HG02840 (cell line): ENCODE measurements at regions not wholly inside any gene's neighbourhood (a gene's known extent, or its start where the extent isn't known, plus 50 kb on each side); places are given as distances from the start of the nearest gene placed in this dataset.

Experiments used
- ATAC-seq: cut with Tn5 transposase; IDR thresholded peaks from one replicate; pipeline ENCODE4 v1.9.1; 2021; ENCODE audit warnings: mild to moderate bottlenecking, moderate library complexity, moderate number of reproducible peaks; ENCODE audit not compliant: unreplicated experiment, low FRiP score

DNA sequence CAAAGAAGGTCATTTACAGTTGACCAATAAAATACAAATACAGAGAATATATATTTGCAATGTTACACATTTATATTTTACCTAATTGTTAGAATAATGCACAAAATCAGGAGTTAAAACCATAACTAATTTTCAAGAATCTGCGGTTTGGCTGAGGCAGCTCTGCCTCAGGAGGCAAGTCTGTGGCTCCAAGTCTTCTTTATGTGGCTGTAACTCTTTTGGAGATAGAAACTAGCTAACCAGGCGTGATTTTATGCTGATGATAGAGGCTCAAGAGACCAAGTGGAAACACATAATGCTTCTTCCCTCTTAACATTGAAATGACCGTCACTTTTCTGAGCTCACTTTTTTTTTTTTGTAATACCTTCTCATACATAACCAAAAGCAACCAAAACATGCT lies 744.7 kb upstream of the CXADR start:
- ATAC-seq: no peak

DNA sequence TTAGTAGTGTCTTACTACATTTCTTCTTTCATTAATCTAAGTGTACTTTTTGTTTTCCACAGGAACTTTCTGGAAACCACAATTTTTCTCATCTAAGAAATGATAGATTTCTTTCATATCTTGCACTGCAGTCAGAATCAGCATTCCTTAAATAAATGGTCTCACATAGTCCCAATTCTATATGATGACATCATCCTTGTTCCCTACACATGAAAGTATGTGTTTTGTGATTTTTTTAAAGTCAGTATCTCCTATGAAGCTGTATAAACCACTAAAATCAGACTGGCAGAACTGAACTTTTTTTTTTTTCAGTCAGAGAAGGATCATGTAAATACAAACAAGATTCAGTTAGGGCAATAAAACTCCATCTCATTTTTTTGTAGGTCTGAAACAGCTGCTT lies 742.6 kb upstream of the CXADR start:
- no peak for ATAC-seq

DNA sequence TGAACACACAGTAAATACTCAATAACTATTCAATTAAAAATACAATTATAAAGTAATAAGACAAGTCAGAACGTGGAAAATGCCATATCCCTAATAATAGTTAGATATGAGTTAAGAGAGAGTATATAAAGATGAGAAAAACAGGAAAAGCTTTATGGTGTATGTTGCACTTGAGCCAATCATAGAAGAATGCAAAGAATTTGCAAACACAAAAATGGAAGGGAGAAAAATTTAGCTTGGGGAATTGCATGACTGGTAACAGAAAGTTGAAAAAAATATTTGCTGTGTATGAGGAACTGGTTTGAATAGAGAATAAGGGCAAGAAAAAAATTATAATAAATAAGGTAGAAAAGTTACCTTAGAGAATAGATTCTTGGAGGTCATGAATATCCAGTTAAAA lies 739.6 kb upstream of the CXADR start:
- no peak for ATAC-seq

DNA sequence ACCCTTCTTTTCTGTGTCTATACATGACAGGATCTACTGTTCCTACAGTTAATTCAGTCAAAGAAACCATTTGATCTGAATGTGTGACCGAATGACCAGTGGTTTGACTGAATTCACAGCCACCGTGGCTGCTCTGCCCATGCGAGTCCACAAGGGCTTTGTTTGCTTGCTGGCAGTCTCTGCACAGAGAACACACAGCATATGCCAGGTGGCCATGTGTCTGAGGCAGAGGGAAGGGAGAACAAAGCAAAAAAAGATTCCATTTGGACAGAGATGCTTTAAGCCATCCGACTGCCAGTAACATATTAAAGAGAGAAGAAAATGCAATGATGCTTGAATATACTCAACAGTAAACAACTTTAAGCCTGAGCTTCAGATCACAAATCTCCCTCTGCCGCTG lies 737.8 kb upstream of the CXADR start:
- no peak for ATAC-seq

DNA sequence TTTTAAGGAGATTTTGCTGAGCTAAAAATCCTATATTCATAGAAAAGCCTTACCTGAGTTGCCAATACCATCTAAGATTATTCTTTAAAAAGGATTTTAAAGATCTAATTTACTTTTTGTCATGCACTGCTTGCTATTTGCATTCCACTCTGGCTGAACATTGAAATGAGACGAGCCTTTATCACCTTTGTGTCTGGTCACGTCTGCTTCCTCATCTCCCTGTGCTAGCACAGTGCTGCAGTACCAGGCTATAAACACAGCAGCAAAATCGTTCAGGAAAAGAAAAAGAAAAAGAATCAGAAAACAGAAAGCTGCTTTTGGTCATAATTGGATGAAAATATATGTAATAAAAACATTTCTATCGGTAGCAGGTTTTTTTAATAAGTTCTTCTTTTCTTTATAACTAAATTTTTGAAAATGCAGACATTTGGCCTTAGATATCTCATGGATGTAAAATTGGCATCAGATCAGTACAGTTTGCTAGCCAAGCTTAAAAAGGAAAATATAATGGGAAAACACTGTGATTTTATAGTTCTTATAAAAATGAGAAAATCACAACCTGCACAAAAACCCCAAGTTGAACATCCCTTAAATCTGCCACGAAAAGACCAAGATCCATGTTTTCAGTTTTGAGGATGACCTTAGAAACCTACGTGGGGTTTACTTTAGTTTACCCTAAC lies 735.7 kb upstream of the CXADR start:
- ATAC-seq: no peak

DNA sequence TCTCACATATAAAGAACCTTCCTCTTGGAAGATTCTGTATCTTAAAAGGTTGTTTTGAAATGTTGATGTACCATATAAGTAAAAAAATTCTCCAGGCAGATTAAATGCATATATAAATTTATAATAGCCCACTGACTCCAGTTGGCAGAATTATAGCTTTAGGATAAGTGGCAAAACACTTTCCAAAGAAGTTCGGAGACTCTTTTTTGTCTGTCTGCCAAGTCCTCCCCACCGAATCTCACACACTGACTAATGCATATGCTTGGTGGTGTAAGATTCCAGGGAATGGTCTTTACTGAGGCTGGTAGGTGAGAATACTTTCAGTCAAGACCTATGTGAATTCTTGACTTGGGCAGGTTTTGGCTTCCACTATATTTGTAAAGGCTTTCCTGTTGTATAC lies 724.3 kb upstream of the CXADR start:
- ATAC-seq: no peak

DNA sequence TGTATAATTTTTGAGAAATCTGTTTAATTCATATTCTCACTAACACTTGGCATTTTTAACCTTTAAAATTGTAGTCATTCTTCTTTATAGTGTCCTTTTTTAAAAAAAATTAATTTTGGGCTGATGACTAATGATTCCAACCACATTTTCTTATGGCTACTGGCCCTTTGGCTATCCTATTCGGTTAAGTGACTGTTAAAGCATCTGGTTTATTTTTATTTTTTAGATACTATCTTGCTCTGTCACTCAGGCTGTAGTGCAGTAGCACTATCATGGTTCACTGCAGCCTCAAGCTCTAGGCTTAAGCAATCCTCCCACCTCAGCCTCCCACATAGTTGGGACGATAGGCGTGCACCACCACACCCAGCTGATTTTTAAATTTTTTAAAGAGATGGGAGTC lies 723.2 kb upstream of the CXADR start:
- ATAC-seq: no peak

DNA sequence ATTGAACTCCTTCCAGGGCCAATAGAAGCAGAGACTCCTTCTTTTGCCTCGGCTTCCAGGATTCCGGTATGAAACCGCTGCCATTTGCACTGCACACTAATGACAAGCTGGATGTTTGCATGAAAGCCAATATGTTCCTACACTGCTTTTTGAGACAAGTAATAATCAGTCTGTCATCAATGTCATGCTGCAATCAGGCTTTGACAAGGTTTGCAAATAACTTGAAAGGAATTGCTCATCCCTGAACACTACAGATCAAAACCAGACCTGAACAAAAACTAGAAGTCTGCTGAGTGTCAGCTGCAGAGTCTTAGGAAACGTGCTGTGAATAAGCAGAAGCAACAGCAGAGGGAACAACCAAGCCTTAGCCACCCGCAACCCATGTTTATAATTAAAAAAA lies 720.7 kb upstream of the CXADR start:
- no peak for ATAC-seq

DNA sequence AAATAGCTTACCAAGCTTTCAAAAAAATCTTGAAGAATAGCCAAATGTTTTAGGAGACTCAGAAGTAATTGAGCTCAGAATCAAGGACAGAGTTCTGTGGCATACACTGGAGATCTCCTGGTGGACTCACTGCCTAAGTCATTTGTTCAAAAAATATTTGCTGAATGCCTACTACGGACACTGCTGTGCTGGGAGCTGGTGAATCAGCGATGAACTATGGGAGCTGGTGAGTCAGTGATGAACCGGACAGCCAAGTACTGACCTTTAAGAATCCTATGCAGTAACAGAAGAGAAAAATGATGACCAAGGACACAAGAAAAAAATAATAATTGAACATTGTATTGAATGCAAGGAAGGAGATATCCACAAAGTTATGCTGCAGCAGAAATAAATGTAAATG lies 717.9 kb upstream of the CXADR start:
- no peak for ATAC-seq

DNA sequence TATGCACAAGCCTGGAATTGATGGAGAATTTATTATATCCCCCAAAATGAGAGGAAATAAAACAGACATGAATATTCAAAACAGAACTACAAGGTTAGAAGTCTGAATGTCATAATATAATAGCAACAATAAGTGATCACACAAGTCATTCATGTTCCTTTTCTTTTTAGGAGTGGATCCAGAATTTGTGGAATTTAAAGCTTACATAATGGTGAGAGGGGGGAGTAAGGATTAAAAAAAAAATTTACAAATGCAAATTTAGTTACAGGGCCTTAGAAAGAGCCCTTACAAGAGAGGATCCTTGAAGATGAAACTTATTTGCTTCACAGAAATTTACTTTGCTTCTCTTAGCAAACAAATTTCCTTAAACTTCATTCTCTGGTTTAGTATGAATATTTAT lies 716.1 kb upstream of the CXADR start:
- no peak for ATAC-seq

DNA sequence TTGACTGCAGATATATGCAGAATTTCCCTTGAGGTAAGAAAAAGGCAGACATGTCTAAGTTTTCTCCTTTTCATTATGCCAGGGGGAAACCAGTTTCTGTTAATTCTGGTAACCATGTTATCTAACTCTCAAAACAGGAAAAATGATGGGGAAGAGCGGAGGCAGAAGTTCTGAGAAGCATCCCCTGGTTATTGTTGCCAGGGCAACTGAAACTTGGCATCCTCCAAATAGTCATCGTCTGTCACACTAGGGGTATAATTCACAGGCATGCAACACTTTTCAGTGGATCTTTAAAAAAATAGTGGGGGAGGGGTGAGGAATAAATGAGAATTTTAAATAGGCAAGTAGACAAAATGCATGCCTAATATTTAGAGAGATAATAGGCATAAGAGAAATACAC lies 715.3 kb upstream of the CXADR start:
- no peak for ATAC-seq

DNA sequence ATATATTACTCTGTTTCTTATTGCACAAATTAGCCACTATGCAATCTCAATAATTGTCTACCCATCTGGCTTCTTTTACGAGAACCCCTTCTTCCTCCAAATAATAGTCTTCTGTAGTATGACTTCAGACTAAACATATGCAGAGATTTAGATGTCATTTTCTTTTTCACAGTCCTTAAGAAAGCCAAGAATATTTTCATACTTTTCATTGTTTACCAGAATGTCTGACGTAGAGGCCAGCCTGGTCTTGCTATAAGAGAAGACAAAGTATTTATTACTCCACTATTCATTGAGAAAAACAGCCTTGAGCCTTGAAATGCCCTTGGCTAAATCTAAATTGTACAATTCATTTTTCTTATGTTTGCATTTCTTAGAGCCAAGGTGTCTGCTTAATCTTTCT lies 714.9 kb upstream of the CXADR start:
- no peak for ATAC-seq

DNA sequence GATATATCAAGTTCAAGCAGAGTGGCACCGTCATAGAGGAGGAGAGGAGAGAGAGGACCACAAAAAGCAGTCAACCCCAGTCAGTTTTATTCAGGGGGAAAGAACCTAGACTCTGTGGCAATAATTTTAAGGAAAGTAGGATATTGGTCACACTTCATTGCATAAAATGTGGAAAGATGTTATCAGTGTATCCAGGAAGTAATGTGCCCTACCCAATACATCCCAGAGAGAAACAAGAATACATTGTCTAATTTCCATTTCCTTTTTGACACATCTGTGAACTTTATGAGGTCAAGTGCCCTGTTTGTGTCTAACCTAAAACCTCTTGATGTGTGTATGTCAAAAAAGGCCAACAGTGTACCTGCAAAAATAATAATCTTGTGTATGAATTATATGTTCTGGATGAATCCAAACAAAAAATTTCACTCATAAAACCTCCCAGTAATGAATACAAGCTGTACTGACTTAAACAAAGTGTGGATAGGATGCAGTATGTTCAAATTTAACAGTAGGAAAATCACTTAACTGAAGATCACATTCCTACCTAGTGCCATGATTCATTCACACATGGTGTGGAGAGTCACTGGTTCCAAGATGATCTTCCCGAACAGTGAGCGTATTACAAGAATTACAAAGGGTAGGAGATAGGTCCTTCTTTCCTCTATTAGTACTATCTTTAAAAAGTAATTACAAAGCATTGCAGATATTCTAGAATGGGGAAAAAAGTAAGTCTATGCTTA lies 712.1 kb upstream of the CXADR start:
- no peak for ATAC-seq

DNA sequence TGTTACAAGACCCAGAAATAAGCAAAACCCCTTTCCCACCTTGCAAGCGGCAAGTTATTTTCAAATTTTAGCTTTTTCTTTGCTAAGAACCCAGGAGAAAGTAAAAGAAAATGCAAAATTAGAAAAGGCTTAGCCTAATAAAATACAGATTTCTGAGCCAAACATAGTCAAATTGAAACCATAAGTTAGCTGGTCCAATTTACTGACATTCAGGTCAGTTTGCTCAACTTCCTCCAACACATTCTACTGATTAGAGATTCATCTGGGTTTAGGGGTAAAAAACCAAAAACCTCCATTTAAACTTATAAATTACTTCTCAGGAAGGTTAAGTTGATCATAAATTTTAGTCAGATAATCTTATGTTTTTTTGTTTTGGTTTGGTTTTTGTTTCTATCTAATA lies 701.8 kb upstream of the CXADR start:
- no peak for ATAC-seq

DNA sequence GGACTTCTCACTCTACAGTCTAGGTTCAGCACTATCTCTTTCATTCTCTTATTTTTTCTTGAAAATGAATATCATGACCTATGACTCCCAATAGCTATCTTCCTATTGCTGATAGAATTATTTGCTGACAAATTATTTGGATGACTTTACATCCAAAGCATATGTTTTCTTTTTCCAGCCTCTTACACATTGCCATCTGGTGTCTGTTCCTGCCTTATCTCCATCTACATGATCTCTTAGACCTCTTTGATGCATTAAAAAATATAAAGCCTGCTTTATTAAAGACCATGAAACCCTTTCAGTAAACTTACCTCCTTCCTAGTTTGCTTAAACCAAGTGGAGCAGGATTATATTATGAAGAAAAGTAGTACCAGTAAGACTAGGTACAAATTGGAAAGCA lies 700.9 kb upstream of the CXADR start:
- no peak for ATAC-seq

DNA sequence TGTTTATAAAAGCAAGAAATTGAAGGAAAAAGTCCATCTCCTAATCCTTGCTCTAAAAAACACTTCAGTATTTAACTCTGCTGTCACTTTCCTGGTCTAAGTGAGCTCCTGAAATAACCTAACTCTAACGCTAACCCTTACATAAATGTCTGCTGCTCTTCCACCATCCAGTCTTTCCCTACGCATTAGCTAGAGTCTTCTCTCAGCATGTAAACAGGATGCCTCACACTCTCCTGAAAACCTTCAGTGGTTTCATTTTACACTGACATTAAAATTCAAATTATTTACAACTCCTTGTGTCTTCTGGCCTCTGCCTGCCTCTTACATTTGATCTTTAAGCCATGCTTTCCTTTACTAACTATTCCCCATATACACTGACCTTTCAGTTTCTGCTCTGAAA lies 697.6 kb upstream of the CXADR start:
- no peak for ATAC-seq

DNA sequence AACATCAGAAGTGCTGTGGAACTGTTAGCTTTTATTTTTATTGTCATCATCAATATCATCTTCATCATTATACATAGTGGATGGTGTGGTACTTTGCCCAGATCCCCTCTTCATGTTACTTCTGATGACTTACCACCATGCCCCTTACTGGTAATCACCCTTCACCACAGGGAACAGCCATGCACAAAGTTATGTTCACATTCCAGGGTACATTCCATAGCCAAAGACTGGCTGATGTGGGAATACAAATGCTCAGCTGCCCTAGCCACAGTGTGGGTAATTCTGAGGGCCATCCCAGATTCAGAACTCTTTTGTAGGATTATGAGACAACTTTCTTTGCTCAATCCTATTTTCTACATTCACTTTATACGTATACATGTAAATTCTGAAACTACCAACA lies 691.3 kb upstream of the CXADR start:
- no peak for ATAC-seq

DNA sequence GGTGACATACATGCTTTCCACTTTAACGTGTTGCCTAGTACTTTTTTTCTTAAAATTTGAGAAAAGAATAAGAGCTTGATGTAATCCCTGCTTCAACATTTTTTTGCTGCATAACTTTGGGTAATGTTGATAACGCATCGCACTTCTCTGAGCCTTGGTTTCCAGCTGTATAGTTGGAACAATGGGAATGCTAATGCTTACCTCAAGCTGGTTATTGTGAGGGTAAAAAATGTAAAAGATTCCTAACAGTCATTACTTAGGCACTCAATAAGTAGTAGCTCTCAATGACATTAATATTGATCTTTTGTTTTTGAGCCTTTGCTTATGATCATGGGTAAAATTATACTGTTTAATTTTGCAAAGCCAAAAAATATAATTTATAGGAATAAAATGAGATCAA lies 683.3 kb upstream of the CXADR start:
- ATAC-seq: no peak

DNA sequence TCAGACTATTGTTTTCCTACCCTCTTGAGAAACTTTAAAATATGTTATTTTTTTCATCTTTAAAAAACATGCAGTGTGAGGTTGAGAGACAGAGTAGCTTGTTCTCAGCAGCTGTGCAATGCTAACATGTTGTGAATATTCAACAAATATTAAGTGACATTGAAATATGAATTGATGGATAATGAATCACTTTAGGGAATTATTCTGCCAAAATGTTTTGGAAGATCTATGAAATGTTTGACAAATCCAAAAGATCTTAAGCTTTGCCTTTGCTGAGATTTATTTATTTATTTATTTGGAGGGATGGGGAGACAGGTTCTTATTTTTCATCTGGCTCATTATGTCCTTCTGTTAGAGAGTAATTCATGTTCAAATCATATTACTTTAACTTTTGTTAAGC lies 680.1 kb upstream of the CXADR start:
- ATAC-seq: no peak

DNA sequence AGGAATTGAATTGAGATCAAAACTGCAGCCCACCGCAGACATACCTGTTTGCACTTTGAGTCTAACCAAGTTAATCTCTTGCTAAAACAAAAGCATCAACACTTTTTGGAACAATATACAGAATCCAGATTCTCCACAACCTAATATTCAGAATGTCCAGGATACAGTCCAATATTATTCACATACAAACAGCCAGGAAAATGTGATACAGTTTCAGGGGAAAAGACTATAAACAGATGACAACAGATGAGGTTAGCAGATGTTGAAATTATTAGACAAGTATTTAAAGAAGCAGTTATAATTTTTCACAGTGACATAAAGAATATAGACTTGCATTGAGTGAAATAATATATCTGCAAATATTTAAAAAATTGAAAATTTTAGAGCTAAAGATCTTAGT lies 678.1 kb upstream of the CXADR start:
- ATAC-seq: no peak

DNA sequence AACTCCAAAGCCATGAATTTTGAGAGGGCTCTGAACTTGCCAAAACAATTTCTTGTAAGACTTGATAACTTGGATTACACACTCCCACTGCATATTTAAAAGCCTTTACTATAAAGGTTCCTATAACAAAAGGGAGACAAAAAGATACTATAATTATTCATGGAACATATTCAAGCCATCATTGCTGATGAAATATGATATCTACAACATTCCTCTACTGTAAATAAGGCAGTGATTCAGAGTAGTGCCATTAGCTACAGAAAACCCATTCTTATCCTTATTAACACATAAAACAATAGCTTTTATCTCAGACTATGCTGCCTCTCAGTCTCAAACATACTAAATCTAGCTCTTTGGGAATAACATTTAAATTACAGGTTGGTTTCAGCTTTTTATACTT lies 675.5 kb upstream of the CXADR start:
- ATAC-seq: no peak

DNA sequence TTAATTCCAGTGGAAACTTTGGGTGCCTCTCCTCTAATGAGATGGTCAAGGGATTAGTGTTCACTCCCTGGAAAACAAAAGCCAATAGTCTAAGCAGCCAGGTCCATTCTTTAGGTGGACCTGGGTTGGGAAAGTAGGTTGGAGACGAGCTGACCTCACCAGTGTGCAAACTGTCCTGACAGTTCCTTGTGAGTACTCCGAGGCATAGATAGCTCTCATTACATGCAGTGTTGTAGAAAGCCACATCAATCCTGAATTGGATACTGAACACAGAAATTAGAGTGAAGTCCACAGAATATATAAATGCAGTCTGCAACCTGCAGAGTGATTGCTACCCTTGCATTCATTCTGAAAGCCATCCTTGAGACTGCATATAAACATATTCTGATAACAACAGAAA lies 675.1 kb upstream of the CXADR start:
- ATAC-seq: no peak

DNA sequence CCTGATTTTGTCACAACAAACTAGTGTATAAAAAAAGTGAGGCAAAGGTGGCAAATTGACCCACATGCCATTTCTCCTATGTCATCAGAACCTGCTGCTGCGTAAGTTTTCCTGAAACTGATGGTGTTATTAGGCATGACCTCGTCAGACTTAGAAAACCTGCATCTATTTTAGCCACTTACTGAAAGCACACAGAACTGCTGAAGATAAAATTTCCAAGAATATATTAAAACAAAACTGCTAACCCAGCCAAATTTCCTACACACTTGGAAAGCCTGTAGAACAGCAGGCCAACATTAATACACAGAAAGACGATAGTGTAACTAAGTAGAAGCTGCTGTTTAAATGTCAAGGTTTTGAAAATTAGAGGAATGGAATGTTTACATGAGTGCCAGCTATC lies 674.5 kb upstream of the CXADR start:
- ATAC-seq: no peak
